ENCODE measurements at regions not wholly inside any gene's neighbourhood (a gene's known extent, or its start where the extent isn't known, plus 50 kb on each side); places are given as distances from the start of the nearest gene placed in this dataset.
A peak's percentile ranks its signal among the peaks of the same experiment; 100 is the strongest.

DNA sequence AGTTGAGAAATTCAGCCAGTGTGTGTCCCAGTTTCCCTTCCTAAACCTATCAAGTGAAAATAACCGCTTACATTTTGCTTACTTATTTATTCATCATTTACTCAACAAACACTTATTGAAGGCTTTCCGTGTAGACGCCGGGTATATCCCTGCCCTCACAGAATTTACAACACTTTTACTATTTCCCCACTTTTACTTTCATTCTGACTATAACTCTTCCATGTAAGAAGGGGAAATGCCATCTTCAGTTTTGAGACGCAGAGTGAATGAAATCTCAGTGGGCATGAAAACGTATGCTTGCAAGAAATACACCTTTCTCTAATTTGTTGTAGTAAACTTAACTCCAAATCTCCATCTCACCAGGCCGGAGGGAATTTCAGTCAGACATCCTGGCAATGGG, 251.0 kb upstream of the CHAC2 start:
- no peaks in the 10 kb centered on the region for H3K79me2 ChIP-seq

DNA sequence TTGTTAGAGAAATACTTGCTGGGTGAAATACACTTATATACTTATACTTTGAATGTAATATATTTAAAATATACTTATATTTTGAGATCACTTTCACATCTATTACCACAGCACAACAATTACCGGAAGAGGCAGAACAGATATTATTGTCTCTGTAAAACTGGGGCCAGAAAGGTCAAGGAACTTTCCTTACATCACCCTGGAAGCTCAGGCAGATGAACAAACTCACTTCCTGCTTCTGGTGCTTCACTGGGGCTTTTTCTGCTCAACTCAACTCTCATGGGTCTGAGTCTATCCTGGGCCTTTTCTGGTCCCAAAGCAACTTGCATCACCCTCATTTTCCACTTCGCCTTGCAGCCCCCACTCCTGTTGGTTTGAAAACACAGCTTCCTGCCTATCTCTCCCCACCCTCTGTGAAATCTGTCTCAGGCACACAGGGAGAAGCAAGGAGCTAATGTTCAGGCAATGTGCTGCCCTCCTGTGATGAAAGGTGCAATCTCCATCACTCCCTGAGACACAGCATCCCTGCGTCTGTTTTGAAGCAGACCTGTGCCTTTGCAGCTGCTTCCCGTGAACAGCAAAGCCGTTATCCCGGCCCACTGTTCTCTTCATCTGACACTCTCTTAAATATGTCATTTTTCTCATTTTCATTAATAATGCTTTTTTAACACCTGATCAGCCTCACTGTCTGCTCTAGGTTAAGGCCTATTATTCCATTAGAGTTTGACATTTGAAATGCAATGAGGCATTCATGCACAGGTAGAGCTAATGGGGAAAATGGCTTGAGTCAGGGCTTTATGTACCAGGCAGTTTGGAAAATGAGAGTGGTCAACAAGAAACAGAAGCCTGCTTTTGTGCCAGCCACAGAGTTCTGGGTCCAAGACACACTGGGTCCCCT, 251.9 kb upstream of the CHAC2 start:
- 76% methylated on average over 6 of the region's 6 CpGs for WGBS (ENCODE audit: low lambda C conversion rate, missing lambda C conversion rate)
- no peak for TF ChIP-seq EZH2 (IDR thresholded peaks at IDR 0.05; ENCODE audit: borderline replicate concordance)
- TF ChIP-seq, protein P1, sequence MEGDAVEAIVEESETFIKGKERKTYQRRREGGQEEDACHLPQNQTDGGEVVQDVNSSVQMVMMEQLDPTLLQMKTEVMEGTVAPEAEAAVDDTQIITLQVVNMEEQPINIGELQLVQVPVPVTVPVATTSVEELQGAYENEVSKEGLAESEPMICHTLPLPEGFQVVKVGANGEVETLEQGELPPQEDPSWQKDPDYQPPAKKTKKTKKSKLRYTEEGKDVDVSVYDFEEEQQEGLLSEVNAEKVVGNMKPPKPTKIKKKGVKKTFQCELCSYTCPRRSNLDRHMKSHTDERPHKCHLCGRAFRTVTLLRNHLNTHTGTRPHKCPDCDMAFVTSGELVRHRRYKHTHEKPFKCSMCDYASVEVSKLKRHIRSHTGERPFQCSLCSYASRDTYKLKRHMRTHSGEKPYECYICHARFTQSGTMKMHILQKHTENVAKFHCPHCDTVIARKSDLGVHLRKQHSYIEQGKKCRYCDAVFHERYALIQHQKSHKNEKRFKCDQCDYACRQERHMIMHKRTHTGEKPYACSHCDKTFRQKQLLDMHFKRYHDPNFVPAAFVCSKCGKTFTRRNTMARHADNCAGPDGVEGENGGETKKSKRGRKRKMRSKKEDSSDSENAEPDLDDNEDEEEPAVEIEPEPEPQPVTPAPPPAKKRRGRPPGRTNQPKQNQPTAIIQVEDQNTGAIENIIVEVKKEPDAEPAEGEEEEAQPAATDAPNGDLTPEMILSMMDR (IDR thresholded peaks at IDR 0.05; ENCODE audit: poor library complexity), result peak; percentile 18
- no peak for DNase-seq (ENCODE audit: low spot score)
- Histone ChIP-seq H3K4me3 (no peak overlapping the region), H3K79me2 (no peaks in the 10 kb centered on the region), H3K4me1 (ENCODE audit: insufficient read depth) (no peaks in the 10 kb centered on the region), H3K36me3 (replicated peaks; ENCODE audit: insufficient read depth, low read depth) (no peaks in the 10 kb centered on the region), H3K27me3 (no peaks in the 10 kb centered on the region), H3K9me3 (ENCODE audit: low read depth) (no peaks in the 10 kb centered on the region), H3K9me2 (replicated peaks; ENCODE audit: insufficient read depth) (no peaks in the 10 kb centered on the region), H3K27ac (no peak overlapping the region), H2AFZ (no peak overlapping the region), H3K4me2 (no peak overlapping the region), H4K20me1 (ENCODE audit: insufficient read depth, poor library complexity, severe bottlenecking) (no peaks in the 10 kb centered on the region)

More for the DNA sequence above, 251.0 kb upstream of the CHAC2 start:
- Histone ChIP-seq H3K36me3 (replicated peaks; ENCODE audit: insufficient read depth, low read depth) (no peaks in the 10 kb centered on the region), H3K4me2 (no peak overlapping the region), H3K4me3 (no peak overlapping the region), H3K27ac (no peak overlapping the region), H3K9me2 (replicated peaks; ENCODE audit: insufficient read depth) (no peaks in the 10 kb centered on the region), H2AFZ (no peak overlapping the region), H4K20me1 (ENCODE audit: insufficient read depth, poor library complexity, severe bottlenecking) (no peaks in the 10 kb centered on the region), H3K27me3 (no peaks in the 10 kb centered on the region), H3K4me1 (ENCODE audit: insufficient read depth) (no peaks in the 10 kb centered on the region), H3K9me3 (ENCODE audit: low read depth) (no peaks in the 10 kb centered on the region)
- no peak for DNase-seq (ENCODE audit: low spot score)
- 89% methylated on average over 7 of the region's 7 CpGs for WGBS (ENCODE audit: low lambda C conversion rate, missing lambda C conversion rate)
- no peak for TF ChIP-seq EZH2phosphoT487 (IDR thresholded peaks at IDR 0.05; ENCODE audit: low read depth, severe bottlenecking, unreplicated experiment)
- TF ChIP-seq, protein P1 (IDR thresholded peaks at IDR 0.05; ENCODE audit: poor library complexity), result no peak
- TF ChIP-seq EZH2 (IDR thresholded peaks at IDR 0.05; ENCODE audit: borderline replicate concordance), result no peak

DNA sequence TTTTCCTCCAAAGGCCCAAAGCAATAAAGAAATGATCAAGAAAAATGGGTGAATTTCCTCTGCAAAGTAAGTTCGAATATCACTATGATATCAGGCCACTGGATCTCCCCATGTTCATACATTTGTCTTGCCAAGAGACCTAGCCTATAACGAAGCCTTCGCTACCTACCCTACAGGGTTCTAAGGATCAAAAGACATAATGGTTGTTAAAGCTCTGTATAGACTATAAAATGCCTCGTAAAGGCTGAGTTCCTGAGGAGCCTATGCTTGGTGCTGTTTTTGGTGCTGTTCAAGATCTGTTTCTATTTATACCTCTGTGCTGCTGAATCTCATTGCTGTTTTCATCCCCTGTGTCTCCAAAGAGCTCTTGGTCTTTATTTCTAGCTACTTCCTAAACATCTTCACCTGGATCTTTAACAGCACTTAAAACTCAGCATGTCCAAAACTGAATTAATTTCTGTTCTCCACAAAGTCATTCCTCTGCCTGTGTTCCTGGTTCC, 254.4 kb upstream of the CHAC2 start:
- H4K20me1 ChIP-seq (ENCODE audit: insufficient read depth, poor library complexity, severe bottlenecking), result no peaks in the 10 kb centered on the region
- WGBS (ENCODE audit: low lambda C conversion rate, missing lambda C conversion rate), result 61% methylated on average over 4 of the region's 4 CpGs
- no peaks in the 10 kb centered on the region for H3K9me2 ChIP-seq (replicated peaks; ENCODE audit: insufficient read depth)
- H3K4me3 ChIP-seq, result no peak overlapping the region
- no peaks in the 10 kb centered on the region for H3K36me3 ChIP-seq (replicated peaks; ENCODE audit: insufficient read depth, low read depth)
- no peaks in the 10 kb centered on the region for H3K79me2 ChIP-seq
- no peaks in the 10 kb centered on the region for H3K4me1 ChIP-seq (ENCODE audit: insufficient read depth)
- no peak overlapping the region for H3K4me2 ChIP-seq
- no peaks in the 10 kb centered on the region for H3K27me3 ChIP-seq
- no peak for DNase-seq (ENCODE audit: low spot score)
- no peaks in the 10 kb centered on the region for H3K9me3 ChIP-seq (ENCODE audit: low read depth)
- H3K27ac ChIP-seq, result no peak overlapping the region
- TF ChIP-seq, protein P1 (IDR thresholded peaks at IDR 0.05; ENCODE audit: poor library complexity), result no peak
- TF ChIP-seq EZH2 (IDR thresholded peaks at IDR 0.05; ENCODE audit: borderline replicate concordance) (no peak), EZH2phosphoT487 (IDR thresholded peaks at IDR 0.05; ENCODE audit: low read depth, severe bottlenecking, unreplicated experiment) (no peak)
- H2AFZ ChIP-seq, result no peak overlapping the region
